ENCODE measurements at regions not wholly inside any gene's neighbourhood (a gene's known extent, or its start where the extent isn't known, plus 50 kb on each side); places are given as distances from the start of the nearest gene placed in this dataset.

DNA sequence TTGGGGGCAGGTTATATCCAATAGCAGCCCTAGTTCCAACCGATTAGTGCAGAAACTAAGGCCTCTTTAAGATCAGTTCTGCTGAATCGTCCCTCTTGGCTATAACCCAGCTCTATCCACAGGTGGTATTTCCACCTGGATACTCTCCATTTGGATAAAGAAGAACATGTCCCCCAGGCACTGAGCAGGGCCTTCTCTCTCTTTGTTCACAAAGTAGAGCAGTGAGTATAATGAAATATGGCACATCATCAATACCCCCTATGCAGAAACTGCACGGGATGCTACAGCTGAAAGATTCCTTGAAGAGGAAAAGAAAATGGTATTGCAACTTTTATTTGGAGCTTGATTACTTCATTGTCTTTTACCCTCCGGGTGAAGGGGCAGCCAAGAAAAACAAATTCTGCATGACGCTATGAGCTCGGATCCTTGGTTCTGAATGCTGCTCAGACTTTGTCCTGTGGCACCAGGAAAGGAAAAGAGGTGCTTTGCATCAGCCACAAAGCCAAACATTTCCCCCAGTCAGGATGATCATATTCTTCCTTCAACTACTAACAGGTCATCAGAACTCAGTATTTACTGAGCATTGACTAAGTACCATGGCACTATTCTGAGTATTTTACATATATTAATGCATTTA, 399.7 kb downstream of the NPIPA8 start:
- TF ChIP-seq CTCF (conservative IDR thresholded peaks at IDR 0.05), result no peak
- no peaks in the 10 kb centered on the region for H3K36me3 Mint-ChIP-seq (ENCODE audit: low read depth)

GRCh38 chr16:17930280-17930679, 406.3 kb downstream of the NPIPA8 start:
- H3K36me3 Mint-ChIP-seq (ENCODE audit: low read depth), result no peaks in the 10 kb centered on the region
- H3K9me3 Mint-ChIP-seq, result no peaks in the 10 kb centered on the region
- H3K4me1 Mint-ChIP-seq, result peaks cover 5% of the 10 kb centered on the region
- H3K4me3 Mint-ChIP-seq, result no peak overlapping the region
- peak; percentile 38 for TF ChIP-seq CTCF (conservative IDR thresholded peaks at IDR 0.05)
- no peaks in the 10 kb centered on the region for H3K27me3 Mint-ChIP-seq (ENCODE audit: low read depth)
- no peak for DNase-seq (ENCODE audit: low read depth, low spot score)
- H3K27ac Mint-ChIP-seq (ENCODE audit: unreplicated experiment), result no peak overlapping the region

More for the DNA sequence above, 399.7 kb downstream of the NPIPA8 start:
- no peak overlapping the region for H3K4me3 Mint-ChIP-seq
- peaks cover 24% of the 10 kb centered on the region for H3K4me1 Mint-ChIP-seq
- H3K27ac Mint-ChIP-seq (ENCODE audit: unreplicated experiment), result no peak overlapping the region
- DNase-seq (ENCODE audit: low read depth, low spot score), result no peak
- no peaks in the 10 kb centered on the region for H3K9me3 Mint-ChIP-seq
- H3K27me3 Mint-ChIP-seq (ENCODE audit: low read depth), result no peaks in the 10 kb centered on the region

DNA sequence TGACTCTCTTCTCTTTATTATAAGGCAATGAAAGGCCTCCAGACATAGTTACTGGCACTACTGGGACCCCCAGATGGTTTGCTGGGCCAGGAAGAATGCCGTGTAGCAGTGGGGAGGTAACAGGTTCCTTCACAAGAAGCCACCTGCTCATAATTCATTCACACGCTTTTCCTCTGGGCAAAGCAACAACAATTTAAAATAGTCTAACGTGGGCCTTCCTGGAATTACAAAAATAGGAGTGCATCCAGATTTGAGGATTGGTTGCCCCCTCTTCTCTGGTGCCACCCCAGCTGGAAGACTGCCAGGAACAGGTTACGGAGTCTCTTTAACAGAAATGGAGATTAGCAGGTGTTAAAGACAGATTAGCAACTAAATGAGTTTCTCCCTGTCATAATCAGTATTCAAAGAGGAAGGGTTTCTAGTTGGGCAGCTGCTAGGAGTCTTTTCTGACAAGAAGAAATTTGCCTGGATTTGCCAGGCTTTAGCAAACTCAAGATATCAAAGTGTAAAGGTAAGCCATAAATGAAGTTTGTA, 409.6 kb downstream of the NPIPA8 start:
- DNase-seq (ENCODE audit: low read depth, low spot score), result no peak
- no peaks in the 10 kb centered on the region for H3K4me1 Mint-ChIP-seq

DNA sequence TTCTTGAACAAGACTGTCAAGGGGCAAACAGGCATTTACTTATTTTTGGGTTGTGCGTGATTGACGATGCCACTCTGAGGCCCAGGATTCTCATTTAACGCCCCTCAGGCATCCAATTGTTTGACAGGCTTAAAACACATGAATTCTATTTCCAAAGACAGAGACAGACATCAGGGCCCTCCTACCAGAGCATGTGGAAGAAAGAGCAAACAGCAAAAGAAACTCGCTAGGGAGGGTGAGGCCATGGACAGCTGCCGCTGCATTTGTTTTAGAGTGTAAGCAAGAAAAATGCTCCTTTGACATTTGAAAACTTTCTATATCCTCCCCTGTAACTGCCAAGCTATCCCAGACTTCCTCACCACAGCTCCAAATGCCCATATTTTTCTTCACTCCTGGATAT, 410.1 kb downstream of the NPIPA8 start:
- TF ChIP-seq CTCF (conservative IDR thresholded peaks at IDR 0.05), result no peak
- Mint-ChIP-seq H3K27ac (ENCODE audit: unreplicated experiment) (no peak overlapping the region), H3K4me1 (no peaks in the 10 kb centered on the region), H3K36me3 (ENCODE audit: low read depth) (peaks cover 2% of the 10 kb centered on the region), H3K27me3 (ENCODE audit: low read depth) (no peaks in the 10 kb centered on the region), H3K4me3 (no peak overlapping the region), H3K9me3 (peaks cover 17% of the 10 kb centered on the region)
- no peak for DNase-seq (ENCODE audit: low read depth, low spot score)

More for the DNA sequence above, 409.6 kb downstream of the NPIPA8 start:
- Mint-ChIP-seq H3K36me3 (ENCODE audit: low read depth) (peaks cover 2% of the 10 kb centered on the region), H3K27me3 (ENCODE audit: low read depth) (no peaks in the 10 kb centered on the region), H3K27ac (ENCODE audit: unreplicated experiment) (no peak overlapping the region), H3K9me3 (peaks cover 14% of the 10 kb centered on the region), H3K4me3 (no peak overlapping the region)
- no peak for TF ChIP-seq CTCF (conservative IDR thresholded peaks at IDR 0.05)

- no peak overlapping the region for H3K4me3 Mint-ChIP-seq
- no peaks in the 10 kb centered on the region for H3K27me3 Mint-ChIP-seq (ENCODE audit: low read depth)
- TF ChIP-seq CTCF (conservative IDR thresholded peaks at IDR 0.05), result no peak
- no peak overlapping the region for H3K27ac Mint-ChIP-seq (ENCODE audit: unreplicated experiment)
- H3K36me3 Mint-ChIP-seq (ENCODE audit: low read depth), result peaks cover 2% of the 10 kb centered on the region
- no peak for DNase-seq (ENCODE audit: low read depth, low spot score)
- no peaks in the 10 kb centered on the region for H3K4me1 Mint-ChIP-seq
- H3K9me3 Mint-ChIP-seq, result peaks cover 17% of the 10 kb centered on the region
Measured at GRCh38 chr16:17925761-17926160, 410.8 kb downstream of the NPIPA8 start.
